ENCODE measurements at regions not wholly inside any gene's neighbourhood (a gene's known extent, or its start where the extent isn't known, plus 50 kb on each side); places are given as distances from the start of the nearest gene placed in this dataset.

DNA sequence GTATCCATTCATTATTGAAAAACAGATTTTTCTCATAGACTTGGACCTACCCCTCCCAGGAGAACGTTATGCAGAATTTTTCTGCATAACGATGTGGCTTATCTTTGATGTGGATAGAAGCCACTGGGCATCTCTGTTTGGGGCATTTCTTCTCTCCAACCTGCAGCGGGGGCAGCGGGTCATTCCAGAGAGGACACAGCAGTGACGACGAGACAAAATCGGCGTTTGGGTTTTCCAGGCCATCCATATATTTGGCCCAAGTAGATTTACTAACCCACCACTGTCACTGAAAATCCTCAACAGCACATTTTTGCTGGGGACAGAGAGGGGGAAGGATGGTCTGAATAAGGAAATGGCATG is 299.3 kb upstream of the PITRM1 start:
- no peaks in the 10 kb centered on the region for H3K27me3 ChIP-seq

GRCh38 chr10:3471472-3471871 is 298.9 kb upstream of the PITRM1 start:
- Histone ChIP-seq H3K4me3 (no peak overlapping the region), H4K20me1 (no peaks in the 10 kb centered on the region), H3K27me3 (no peaks in the 10 kb centered on the region), H3K9ac (peak overlapping the region in 1 of 11 experiments; percentile 72; a peak in 1 of 22 replicates), H3K36me3 (peaks cover 0 to 7% (median 0%) of the 10 kb centered on the region in 11 experiments; a peak in 2 of 22 replicates), H3K27ac (peak overlapping the region in 7 of 11 experiments; percentile 70 to 97 (median 74); a peak in 14 of 22 replicates), H3K4me2 (peak overlapping the region; percentile 61 to 90 (median 78)), H3K9me3 (replicated peaks in 1 of 11) (peaks cover 0 to 8% (median 6%) of the 10 kb centered on the region in 11 experiments; a peak in 15 of 22 replicates), H3K4me1 (peaks cover 53 to 71% (median 63%) of the 10 kb centered on the region in 10 experiments)
- TF ChIP-seq Cebpa-rat (IDR thresholded peaks at IDR 0.05): no peak

More for the DNA sequence above, 299.3 kb upstream of the PITRM1 start:
- Histone ChIP-seq H3K9ac (peak overlapping the region in 10 of 11 experiments; percentile 32 to 72 (median 58); a peak in 15 of 22 replicates), H3K4me1 (peaks cover 52 to 68% (median 60%) of the 10 kb centered on the region in 10 experiments), H3K27ac (peak overlapping the region; percentile 59 to 97 (median 72); a peak in 21 of 22 replicates), H3K4me3 (peak overlapping the region in 3 of 10 experiments; percentile 8 to 36 (median 29); a peak in 2 of 20 replicates), H3K4me2 (peak overlapping the region; percentile 61 to 90 (median 78)), H3K9me3 (replicated peaks in 1 of 11) (peaks cover 0 to 13% (median 7%) of the 10 kb centered on the region in 11 experiments; a peak in 15 of 22 replicates), H3K36me3 (peaks cover 0 to 9% (median 0%) of the 10 kb centered on the region in 11 experiments; a peak in 2 of 22 replicates), H4K20me1 (no peaks in the 10 kb centered on the region)
- TF ChIP-seq Cebpa-rat (IDR thresholded peaks at IDR 0.05): no peak

DNA sequence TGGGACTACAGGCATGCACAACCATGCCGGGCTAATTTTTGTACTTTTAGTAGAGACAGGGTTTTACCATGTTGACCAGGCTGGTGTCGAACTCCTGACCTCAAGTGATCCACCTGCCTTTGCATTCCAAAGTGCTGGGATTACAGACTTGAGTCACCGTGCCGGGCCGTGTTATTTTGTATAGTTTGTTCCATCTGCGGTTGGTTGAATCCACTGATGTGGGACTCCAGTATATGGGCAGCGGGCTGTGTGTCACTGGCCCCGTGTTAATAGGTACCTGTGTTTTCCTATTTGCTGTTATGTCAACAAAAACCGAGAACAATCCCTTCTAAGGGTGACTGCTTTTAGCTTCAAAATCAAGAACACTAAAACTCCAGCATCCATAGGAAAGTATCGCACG is 297.6 kb upstream of the PITRM1 start:
- H3K9me3 ChIP-seq (replicated peaks in 1 of 11): peaks cover 0 to 3% (median 0%) of the 10 kb centered on the region in 11 experiments; a peak in 2 of 22 replicates
- H4K20me1 ChIP-seq: no peaks in the 10 kb centered on the region
- peak overlapping the region in 1 of 11 experiments; percentile 85; a peak in 1 of 22 replicates for H3K9ac ChIP-seq
- H3K36me3 ChIP-seq: no peaks in the 10 kb centered on the region
- H3K4me3 ChIP-seq: no peak overlapping the region; a peak in 1 of 20 replicates
- H3K27ac ChIP-seq: peak overlapping the region; percentile 71 to 97 (median 80); a peak in 16 of 22 replicates
- H3K27me3 ChIP-seq: no peaks in the 10 kb centered on the region
- TF ChIP-seq Cebpa-rat (IDR thresholded peaks at IDR 0.05): no peak
- H3K4me1 ChIP-seq: peaks cover 61 to 84% (median 70%) of the 10 kb centered on the region in 10 experiments
- H3K4me2 ChIP-seq: peak overlapping the region; percentile 63 to 93 (median 80); a peak in 20 of 22 replicates

- no peaks in the 10 kb centered on the region for H3K36me3 ChIP-seq
- H3K9ac ChIP-seq: peak overlapping the region; percentile 52 to 87 (median 71); a peak in 17 of 22 replicates
- H3K9me3 ChIP-seq (replicated peaks in 1 of 11): peaks cover 0 to 3% (median 0%) of the 10 kb centered on the region in 11 experiments; a peak in 2 of 22 replicates
- no peak for TF ChIP-seq Cebpa-rat (IDR thresholded peaks at IDR 0.05)
- peak overlapping the region in 5 of 10 experiments; percentile 10 to 54 (median 36); a peak in 6 of 20 replicates for H3K4me3 ChIP-seq
- H3K4me2 ChIP-seq: peak overlapping the region; percentile 63 to 93 (median 80)
- peak overlapping the region; percentile 71 to 97 (median 80) for H3K27ac ChIP-seq
- H3K27me3 ChIP-seq: no peaks in the 10 kb centered on the region
- no peaks in the 10 kb centered on the region for H4K20me1 ChIP-seq
- H3K4me1 ChIP-seq: peaks cover 66 to 90% (median 76%) of the 10 kb centered on the region in 10 experiments
Observed at GRCh38 chr10:3469639-3470020, 297.0 kb upstream of the PITRM1 start.

GRCh38 chr10:3468919-3469638 is 296.5 kb upstream of the PITRM1 start:
- Histone ChIP-seq H3K4me2 (peak overlapping the region; percentile 63 to 93 (median 80)), H4K20me1 (no peaks in the 10 kb centered on the region), H3K27me3 (no peaks in the 10 kb centered on the region), H3K27ac (peak overlapping the region; percentile 71 to 97 (median 80)), H3K36me3 (no peaks in the 10 kb centered on the region), H3K9me3 (replicated peaks in 1 of 11) (peaks cover 0 to 3% (median 0%) of the 10 kb centered on the region in 11 experiments; a peak in 2 of 22 replicates), H3K9ac (peak overlapping the region; percentile 52 to 87 (median 71)), H3K4me1 (peaks cover 66 to 93% (median 76%) of the 10 kb centered on the region in 10 experiments), H3K4me3 (peak overlapping the region in 5 of 10 experiments; percentile 10 to 54 (median 47); a peak in 10 of 20 replicates)
- TF ChIP-seq Cebpa-rat (IDR thresholded peaks at IDR 0.05): peak in 7 of 11 experiments; percentile 17 to 73 (median 48); a peak in 6 of 22 replicates

GRCh38 chr10:3467052-3467951 is 294.7 kb upstream of the PITRM1 start:
- H3K27me3 ChIP-seq: no peaks in the 10 kb centered on the region
- H3K9me3 ChIP-seq (replicated peaks in 1 of 11): peaks cover 0 to 2% (median 0%) of the 10 kb centered on the region in 11 experiments; a peak in 3 of 22 replicates
- peak overlapping the region; percentile 63 to 93 (median 80) for H3K4me2 ChIP-seq
- H3K9ac ChIP-seq: peak overlapping the region; percentile 52 to 87 (median 71); a peak in 21 of 22 replicates
- H3K27ac ChIP-seq: peak overlapping the region; percentile 71 to 97 (median 80)
- H4K20me1 ChIP-seq: no peaks in the 10 kb centered on the region
- H3K4me1 ChIP-seq: peaks cover 59 to 79% (median 68%) of the 10 kb centered on the region in 10 experiments
- peak overlapping the region in 6 of 10 experiments; percentile 10 to 54 (median 42); a peak in 9 of 20 replicates for H3K4me3 ChIP-seq
- TF ChIP-seq Cebpa-rat (IDR thresholded peaks at IDR 0.05): no peak
- no peaks in the 10 kb centered on the region for H3K36me3 ChIP-seq

DNA sequence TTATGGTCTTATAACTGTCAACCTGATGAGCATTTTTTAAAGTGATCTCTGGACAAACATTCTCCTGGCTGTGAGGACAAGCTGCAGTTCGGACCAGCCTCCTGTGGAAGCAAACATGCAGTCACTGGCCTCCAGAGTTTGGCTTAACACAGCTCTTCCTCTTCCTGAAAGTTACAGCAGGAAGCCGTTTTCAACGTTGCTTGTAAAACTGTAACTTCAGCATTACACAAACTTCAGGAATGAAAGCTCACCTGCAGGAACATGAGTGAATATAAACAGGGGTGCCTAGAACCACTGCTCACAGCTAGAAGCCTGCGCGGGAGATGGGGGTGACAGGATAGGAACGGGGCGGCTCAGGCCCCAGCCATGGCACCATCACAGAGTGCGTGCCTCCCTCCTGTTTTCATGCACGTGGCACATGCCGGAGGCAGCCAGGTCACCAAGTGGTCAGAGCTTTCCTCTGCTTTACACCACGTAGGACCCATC is 292.9 kb upstream of the PITRM1 start:
- Histone ChIP-seq H3K4me1 (peaks cover 46 to 60% (median 52%) of the 10 kb centered on the region in 10 experiments), H3K36me3 (no peaks in the 10 kb centered on the region), H3K27me3 (no peaks in the 10 kb centered on the region), H3K4me3 (no peak overlapping the region), H3K27ac (peak overlapping the region; percentile 25 to 71 (median 57); a peak in 19 of 22 replicates), H3K9ac (peak overlapping the region in 5 of 11 experiments; percentile 2 to 52 (median 14); a peak in 9 of 22 replicates), H3K4me2 (peak overlapping the region; percentile 20 to 87 (median 46); a peak in 21 of 22 replicates), H4K20me1 (no peaks in the 10 kb centered on the region), H3K9me3 (replicated peaks in 1 of 11) (peaks cover 0 to 10% (median 0%) of the 10 kb centered on the region in 11 experiments; a peak in 7 of 22 replicates)
- no peak for TF ChIP-seq Cebpa-rat (IDR thresholded peaks at IDR 0.05)
